Skeletal muscle satellite cell (primary cell): ENCODE measurements at regions not wholly inside any gene's neighbourhood (a gene's known extent, or its start where the extent isn't known, plus 50 kb on each side); places are given as distances from the start of the nearest gene placed in this dataset.
"Not testable (repeated sequence)": the region's sequence is repeated elsewhere in the genome, so short reads cannot be mapped to it uniquely, and the experiment has no call there.

Source experiments
- H3K27me3 ChIP-seq: 2 replicates; pipeline ENCODE4 v1.7.0; 2013; ENCODE audit warnings: low read length; ENCODE audit not compliant: control insufficient read depth, insufficient read depth
- H3K36me3 ChIP-seq: 2 replicates; pipeline ENCODE4 v1.7.0; 2013; ENCODE audit warnings: mild to moderate bottlenecking, control low read depth, low read length; ENCODE audit not compliant: insufficient read depth
- H3K4me1 ChIP-seq: 2 replicates; pipeline ENCODE4 v1.7.0; 2013; ENCODE audit warnings: low read length; ENCODE audit not compliant: control insufficient read depth, insufficient read depth
- H3K4me2 ChIP-seq: 2 replicates; pipeline ENCODE4 v1.7.0; 2013; ENCODE audit warnings: mild to moderate bottlenecking, low read length
- H3K4me3 ChIP-seq: 2 replicates; pipeline ENCODE4 v1.7.0; 2013; ENCODE audit warnings: low read length
- H3K9ac ChIP-seq: 2 replicates; pipeline ENCODE4 v1.7.0; 2013; ENCODE audit warnings: mild to moderate bottlenecking, low read depth, low read length, moderate library complexity
- H3K9me3 ChIP-seq: replicated peaks from 2 replicates; pipeline ENCODE4 v1.7.0; 2013; ENCODE audit warnings: mild to moderate bottlenecking, control low read depth, low read length

DNA sequence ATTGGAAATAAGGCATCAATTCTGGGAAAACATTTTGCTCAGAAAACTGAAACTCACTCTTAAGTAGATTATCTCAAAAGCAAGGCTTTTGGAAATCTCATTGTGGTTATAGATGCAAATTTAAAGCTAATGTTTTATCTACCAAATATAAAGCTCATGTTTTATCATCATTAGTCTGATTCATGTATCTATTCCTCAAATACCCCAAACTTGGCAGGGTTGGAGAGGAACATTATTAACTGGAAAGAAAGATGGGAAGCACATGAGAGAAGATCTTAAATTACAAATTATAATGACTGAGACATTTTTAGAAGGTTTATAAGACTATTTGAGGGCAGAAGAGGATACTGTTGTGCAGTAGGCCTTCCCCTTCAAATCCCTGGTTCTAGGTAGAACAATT is 137.3 kb upstream of the TGFBR2 start:
- H3K9me3 ChIP-seq = peaks cover 3% of the 10 kb centered on the region
- H3K4me1 ChIP-seq = peaks cover 29% of the 10 kb centered on the region
- no peak overlapping the region for H3K4me3 ChIP-seq
- no peak overlapping the region for H3K9ac ChIP-seq
- no peaks in the 10 kb centered on the region for H3K27me3 ChIP-seq
- H3K36me3 ChIP-seq = no peaks in the 10 kb centered on the region
- H3K4me2 ChIP-seq = no peak overlapping the region

DNA sequence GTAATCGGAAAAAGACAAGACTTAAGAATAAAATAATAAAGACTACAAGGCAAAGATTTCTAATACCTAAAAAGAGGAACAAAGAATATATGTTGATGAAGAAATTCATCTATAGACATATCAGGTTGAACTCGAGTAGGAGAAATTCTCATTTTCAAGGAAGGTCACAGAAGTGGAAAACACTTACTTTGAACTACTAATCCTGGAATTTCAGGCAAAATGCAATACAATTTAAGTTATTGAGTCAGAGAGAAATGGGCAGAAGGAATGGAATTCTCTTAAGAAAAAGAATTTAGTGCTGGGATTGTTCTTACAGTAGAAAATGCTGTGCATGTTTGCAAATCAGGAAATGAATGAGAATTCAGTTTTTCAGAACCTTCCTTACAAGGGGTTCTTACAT is 135.9 kb upstream of the TGFBR2 start:
- Histone ChIP-seq H3K9me3 (peaks cover 3% of the 10 kb centered on the region), H3K36me3 (no peaks in the 10 kb centered on the region), H3K4me2 (no peak overlapping the region), H3K27me3 (no peaks in the 10 kb centered on the region), H3K4me1 (peaks cover 30% of the 10 kb centered on the region), H3K9ac (no peak overlapping the region), H3K4me3 (no peak overlapping the region)

DNA sequence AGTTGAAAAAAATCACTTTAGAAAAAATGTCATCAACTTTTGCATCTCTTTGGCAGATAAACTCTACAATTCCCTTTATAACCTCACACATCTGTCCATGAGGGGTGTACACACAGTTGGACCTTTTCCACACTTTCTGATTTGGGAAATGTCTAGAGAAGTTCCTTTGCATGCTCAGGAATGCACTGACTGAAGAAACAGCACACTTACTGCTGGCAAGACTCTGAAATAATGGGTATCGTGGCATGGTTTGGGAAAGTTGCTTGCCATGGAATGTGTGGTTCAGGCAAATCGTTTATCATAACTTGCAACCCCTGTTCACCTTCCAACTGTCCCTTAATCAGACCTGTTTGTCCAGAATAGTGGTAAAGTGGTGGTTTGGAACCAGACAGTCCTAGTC is 135.3 kb upstream of the TGFBR2 start:
- no peaks in the 10 kb centered on the region for H3K36me3 ChIP-seq
- no peak overlapping the region for H3K4me3 ChIP-seq
- peaks cover 3% of the 10 kb centered on the region for H3K9me3 ChIP-seq
- peaks cover 30% of the 10 kb centered on the region for H3K4me1 ChIP-seq
- H3K4me2 ChIP-seq = no peak overlapping the region
- H3K27me3 ChIP-seq = no peaks in the 10 kb centered on the region
- H3K9ac ChIP-seq = no peak overlapping the region

DNA sequence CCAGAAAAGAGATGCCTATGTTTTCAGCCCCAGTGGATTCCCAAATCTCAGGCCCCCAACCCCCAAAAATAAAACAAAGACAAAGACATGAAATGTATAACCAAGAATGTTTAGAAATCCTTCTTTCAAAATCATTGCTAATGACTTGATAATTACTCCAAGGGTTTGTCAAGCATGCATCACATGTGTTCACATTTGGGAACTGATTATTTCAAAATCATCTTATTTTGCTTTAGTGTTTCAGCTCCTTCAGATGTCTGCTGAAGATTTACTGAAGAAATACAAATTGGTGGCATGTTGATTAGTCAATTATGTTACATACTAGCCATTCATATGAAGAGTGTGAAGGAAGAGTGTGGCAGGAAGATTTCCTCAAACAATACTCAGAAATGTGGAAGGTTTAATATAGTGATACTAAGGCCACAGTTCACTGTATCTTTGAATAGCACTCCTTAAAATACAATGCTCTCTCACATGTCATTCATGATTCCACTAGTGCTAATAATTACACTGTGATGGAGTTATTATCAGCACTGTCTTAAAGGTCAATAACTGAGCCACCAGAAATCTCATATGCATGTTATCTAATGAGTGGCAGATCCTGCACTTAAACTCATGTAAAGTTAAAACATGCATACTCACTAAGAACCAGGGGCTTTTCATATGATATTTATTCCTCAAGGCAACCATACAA is 134.5 kb upstream of the TGFBR2 start:
- H3K9me3 ChIP-seq = peaks cover 3% of the 10 kb centered on the region

DNA sequence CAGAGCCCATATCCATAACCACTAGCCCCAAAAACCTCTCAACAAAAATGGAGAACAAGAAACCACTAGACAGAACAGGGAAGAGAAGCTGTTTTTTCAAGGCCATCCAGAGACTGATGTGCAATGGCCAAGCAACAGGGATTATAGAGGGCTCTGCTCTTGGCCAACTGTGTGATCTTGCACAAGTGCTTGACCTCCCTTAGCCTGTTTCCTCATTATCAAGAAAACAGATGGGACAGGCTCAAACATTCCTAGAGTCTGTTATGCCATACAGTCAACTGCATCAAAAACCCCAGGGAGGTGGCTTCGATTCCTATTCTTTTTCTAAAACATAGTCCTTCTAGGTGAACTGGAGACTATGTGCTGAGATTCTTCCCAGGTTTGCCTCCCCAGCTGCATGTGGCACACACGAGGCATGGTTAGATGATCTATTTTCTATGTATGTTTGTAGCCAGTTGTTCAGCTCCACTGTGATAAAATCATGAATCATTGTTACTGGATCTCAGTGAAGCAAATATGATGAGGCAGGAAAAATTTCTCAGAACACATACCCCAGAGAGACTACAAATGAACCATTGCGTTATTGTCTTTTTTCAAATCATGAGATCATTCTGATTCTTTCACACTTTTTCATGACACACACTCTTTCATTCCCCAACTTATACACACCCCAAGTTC is 132.9 kb upstream of the TGFBR2 start:
- peak overlapping the region; percentile 39 for H3K9ac ChIP-seq

More for the DNA sequence above, 134.5 kb upstream of the TGFBR2 start:
- H3K9ac ChIP-seq = no peak overlapping the region
- no peak overlapping the region for H3K4me3 ChIP-seq
- peaks cover 36% of the 10 kb centered on the region for H3K4me1 ChIP-seq
- no peaks in the 10 kb centered on the region for H3K36me3 ChIP-seq
- no peaks in the 10 kb centered on the region for H3K27me3 ChIP-seq
- H3K4me2 ChIP-seq = no peak overlapping the region

DNA sequence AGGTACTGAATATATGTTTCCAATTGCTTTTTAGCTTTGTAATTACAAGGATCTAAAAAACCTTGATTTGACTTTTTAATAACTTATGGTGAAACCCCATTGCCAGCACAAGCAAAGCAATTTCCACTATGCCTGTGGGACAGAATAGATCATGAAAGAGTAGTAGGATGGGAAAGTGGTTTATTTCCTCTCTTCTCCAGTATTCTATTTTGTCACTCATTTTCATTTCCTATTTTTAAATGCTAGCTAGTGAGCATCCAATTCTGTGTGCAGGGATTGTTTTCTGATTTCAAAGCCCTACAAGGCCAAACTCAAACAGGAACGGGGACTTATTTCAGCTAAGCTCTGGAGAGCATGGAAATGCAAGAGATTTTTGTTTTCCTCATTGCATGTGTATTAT is 132.0 kb upstream of the TGFBR2 start:
- H3K9ac ChIP-seq = peak overlapping the region; percentile 39
- no peaks in the 10 kb centered on the region for H3K27me3 ChIP-seq
- no peak overlapping the region for H3K4me3 ChIP-seq
- peaks cover 36% of the 10 kb centered on the region for H3K4me1 ChIP-seq
- no peaks in the 10 kb centered on the region for H3K36me3 ChIP-seq
- peaks cover 3% of the 10 kb centered on the region for H3K9me3 ChIP-seq
- H3K4me2 ChIP-seq = no peak overlapping the region

More for the DNA sequence above, 132.9 kb upstream of the TGFBR2 start:
- no peaks in the 10 kb centered on the region for H3K36me3 ChIP-seq
- H3K9me3 ChIP-seq = peaks cover 3% of the 10 kb centered on the region
- no peaks in the 10 kb centered on the region for H3K27me3 ChIP-seq
- H3K4me1 ChIP-seq = peaks cover 36% of the 10 kb centered on the region
- H3K4me3 ChIP-seq = no peak overlapping the region
- no peak overlapping the region for H3K4me2 ChIP-seq

DNA sequence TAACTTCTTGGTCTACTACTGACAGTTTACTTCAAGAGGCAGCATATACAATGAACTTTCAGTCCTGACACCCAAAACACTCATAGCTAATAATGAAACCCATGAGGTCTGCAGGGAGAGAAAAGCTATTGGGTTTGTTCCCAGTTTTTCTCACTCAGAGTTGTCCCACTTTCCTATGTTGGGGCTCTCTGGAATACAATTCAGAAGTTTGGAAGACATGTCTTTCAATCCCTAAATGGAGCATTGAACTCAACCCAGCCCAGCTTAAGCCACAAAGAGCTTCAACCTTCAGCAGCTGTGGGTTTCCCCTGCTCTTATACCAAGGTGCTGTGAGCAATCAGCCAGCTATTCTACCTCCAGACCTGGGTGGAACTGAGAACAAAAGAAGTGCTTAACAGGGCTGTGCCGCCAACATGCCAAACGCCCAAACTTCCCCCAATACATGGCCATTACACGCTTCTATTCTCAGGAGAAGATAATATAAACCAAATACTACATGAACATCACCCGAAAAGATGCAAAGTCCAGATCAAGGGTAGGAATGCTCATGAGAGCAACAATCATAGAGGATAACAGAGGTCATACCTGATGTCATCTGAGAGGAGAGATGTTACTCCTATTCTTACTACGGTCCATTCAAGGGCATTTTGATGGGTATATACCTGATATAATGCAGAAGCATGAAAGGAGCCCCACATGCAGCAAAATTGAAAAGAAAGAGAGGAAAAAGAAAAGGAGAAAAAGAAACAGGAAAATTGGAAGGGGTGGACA is 131.2 kb upstream of the TGFBR2 start:
- peaks cover 3% of the 10 kb centered on the region for H3K9me3 ChIP-seq
- H3K4me2 ChIP-seq = no peak overlapping the region
- no peak overlapping the region for H3K9ac ChIP-seq
- H3K4me1 ChIP-seq = peaks cover 36% of the 10 kb centered on the region
- H3K27me3 ChIP-seq = no peaks in the 10 kb centered on the region
- H3K36me3 ChIP-seq = no peaks in the 10 kb centered on the region
- no peak overlapping the region for H3K4me3 ChIP-seq

DNA sequence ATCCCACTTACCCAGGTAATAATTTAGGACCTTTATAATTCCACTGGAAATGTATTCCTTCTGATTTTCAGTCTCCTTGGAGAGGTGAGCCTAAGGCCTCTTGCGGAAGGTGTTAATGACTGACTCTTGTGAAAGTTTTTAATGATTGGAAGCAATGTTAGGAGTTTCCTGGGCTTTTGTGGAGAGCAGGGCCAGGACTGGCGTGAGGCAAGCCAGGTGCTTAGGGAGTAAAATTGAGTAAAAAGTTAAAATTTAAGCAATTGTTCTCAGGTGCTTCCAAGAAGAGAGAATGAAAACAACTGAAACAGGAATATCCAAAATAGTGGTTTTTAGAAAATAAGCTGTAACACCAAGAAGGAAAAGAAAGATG is 130.6 kb upstream of the TGFBR2 start:
- Histone ChIP-seq H3K36me3 (no peaks in the 10 kb centered on the region), H3K4me3 (no peak overlapping the region), H3K9me3 (peaks cover 3% of the 10 kb centered on the region), H3K4me1 (peaks cover 31% of the 10 kb centered on the region), H3K9ac (no peak overlapping the region), H3K27me3 (no peaks in the 10 kb centered on the region), H3K4me2 (no peak overlapping the region)

DNA sequence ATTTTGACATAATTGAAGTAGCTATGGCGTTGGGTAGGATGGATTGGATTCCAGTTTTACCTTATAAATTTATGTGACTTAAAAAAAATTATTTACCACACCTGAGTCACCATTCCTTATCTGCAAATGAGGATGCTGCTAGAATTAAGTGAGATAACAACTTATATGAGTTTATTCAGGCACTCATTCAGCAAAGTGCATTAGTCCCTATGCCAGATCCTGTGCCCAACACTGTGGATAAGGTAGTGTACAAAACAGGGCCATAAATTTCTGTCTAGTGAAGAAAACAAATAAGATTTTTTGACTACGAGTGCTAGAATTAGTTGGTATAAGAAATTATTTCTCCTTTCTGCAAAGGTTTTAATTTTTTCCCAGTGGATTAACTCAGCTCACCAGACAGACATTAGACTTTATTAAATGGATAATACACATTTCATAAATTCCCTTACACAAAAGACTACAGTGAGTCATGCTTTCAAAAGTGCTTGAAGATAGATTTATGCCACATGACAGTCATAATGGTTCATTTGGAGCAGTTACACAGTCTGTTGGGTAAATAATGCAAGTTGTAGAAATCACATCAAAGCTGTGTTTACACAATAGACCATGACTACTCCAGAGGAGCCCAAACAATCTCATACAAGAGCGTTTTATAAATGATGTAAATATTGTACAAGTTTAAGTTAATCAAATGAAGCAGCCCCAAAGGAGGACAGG is 129.9 kb upstream of the TGFBR2 start:
- H3K9ac ChIP-seq = no peak overlapping the region
- H3K4me1 ChIP-seq = peaks cover 24% of the 10 kb centered on the region
- H3K4me3 ChIP-seq = no peak overlapping the region

DNA sequence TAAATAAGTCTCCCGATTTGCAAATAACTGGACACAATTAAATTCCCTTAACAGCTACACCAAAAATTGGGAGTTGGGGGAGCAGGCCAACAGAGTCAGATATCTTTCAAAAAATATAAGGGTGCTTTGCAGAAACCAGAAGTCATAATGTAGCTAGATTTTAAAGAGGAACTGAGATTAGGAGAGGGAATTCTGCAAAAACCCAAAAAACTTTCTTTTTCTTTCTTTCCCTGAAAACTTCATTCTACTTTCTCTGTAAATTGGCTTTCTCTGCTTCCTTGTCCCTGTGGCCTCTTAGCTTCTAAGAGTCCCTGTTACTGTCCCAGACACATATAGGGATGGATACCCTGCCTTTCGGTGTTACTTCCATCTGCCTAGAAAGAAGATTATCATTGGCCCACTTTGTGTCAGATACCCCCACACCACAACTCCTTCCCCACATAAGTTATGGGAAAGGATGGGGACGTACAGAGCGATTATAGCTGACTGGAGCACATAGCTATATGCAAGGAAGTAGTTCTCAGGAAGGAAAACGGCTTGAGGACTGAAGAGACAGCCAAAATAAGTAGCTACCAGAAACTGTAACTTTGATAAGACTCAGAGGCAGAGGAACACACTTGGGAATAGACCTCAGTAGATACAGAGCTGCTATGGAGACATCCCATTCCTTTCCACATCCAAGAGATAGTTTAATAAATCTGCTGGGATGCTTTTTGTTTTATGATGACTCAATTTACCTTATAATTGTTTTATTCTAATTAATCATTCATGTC is 129.1 kb upstream of the TGFBR2 start:
- no peaks in the 10 kb centered on the region for H3K36me3 ChIP-seq
- peaks cover 18% of the 10 kb centered on the region for H3K4me1 ChIP-seq
- no peak overlapping the region for H3K4me2 ChIP-seq
- H3K27me3 ChIP-seq = no peaks in the 10 kb centered on the region
- no peak overlapping the region for H3K9ac ChIP-seq
- H3K9me3 ChIP-seq = peaks cover 3% of the 10 kb centered on the region
- H3K4me3 ChIP-seq = no peak overlapping the region

More for the DNA sequence above, 129.9 kb upstream of the TGFBR2 start:
- Histone ChIP-seq H3K36me3 (no peaks in the 10 kb centered on the region), H3K27me3 (no peaks in the 10 kb centered on the region), H3K9me3 (peaks cover 3% of the 10 kb centered on the region), H3K4me2 (no peak overlapping the region)

DNA sequence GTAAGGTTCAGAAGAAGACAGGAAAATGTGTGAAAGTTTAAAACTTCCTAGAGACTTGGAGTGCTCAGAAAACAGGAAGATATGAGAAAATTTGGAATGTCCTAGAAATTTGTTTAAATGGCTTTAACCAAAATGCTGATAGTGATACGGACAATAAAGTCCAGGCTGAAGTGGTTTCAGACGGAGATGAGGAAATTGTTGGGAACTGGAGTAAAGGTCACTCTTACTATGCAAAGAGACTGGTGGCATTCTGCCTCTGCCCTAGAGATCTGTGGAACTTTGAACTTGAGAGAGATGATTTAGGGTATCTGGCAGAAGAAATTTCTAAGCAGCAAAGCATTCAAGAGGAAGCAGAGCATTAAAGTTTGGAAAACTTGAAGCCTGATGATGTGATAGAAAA is 126.7 kb upstream of the TGFBR2 start:
- not testable (repeated sequence) for H3K4me1 ChIP-seq, H3K9me3 ChIP-seq, H3K4me2 ChIP-seq, H3K9ac ChIP-seq, H3K36me3 ChIP-seq, H3K4me3 ChIP-seq, H3K27me3 ChIP-seq
